ENCODE measurements at regions not wholly inside any gene's neighbourhood (a gene's known extent, or its start where the extent isn't known, plus 50 kb on each side); places are given as distances from the start of the nearest gene placed in this dataset.

GRCh38 chr10:100670828-100671479 is 74.4 kb upstream of the PAX2 start (continued):
- TF ChIP-seq LCORL (IDR thresholded peaks at IDR 0.05) (no peak), LCORL (CRISPR knock-in tag; IDR thresholded peaks at IDR 0.05) (no peak), MATR3 (CRISPR knock-in tag; IDR thresholded peaks at IDR 0.05) (no peak), BCL3 (CRISPR knock-in tag; IDR thresholded peaks at IDR 0.05) (no peak), ZNF382 (CRISPR knock-in tag; IDR thresholded peaks at IDR 0.05; ENCODE audit: borderline replicate concordance) (no peak), ZNF607 (CRISPR knock-in tag; IDR thresholded peaks at IDR 0.05; ENCODE audit: borderline replicate concordance) (no peak), ZNF33B (CRISPR knock-in tag; IDR thresholded peaks at IDR 0.05) (no peak), ZNF737 (CRISPR knock-in tag; IDR thresholded peaks at IDR 0.05; ENCODE audit: borderline replicate concordance) (no peak), HOMEZ (CRISPR knock-in tag; IDR thresholded peaks at IDR 0.05; ENCODE audit: low read depth) (no peak), ZNF629 (CRISPR knock-in tag; conservative IDR thresholded peaks at IDR 0.05) (peak; percentile 99), TAF1 (CRISPR knock-in tag; IDR thresholded peaks at IDR 0.05) (no peak), MLX (CRISPR knock-in tag; IDR thresholded peaks at IDR 0.05) (no peak), IRF2 (CRISPR knock-in tag; IDR thresholded peaks at IDR 0.05) (no peak), MAX (IDR thresholded peaks at IDR 0.05) (0 out of 2 replicates have a peak, but pooled peaks have one; percentile 25), MXI1 (IDR thresholded peaks at IDR 0.05; ENCODE audit: borderline replicate concordance, low read depth, low read length) (no peak), KDM6A (CRISPR knock-in tag; IDR thresholded peaks at IDR 0.05; ENCODE audit: low read depth) (no peak), ZNF7 (CRISPR knock-in tag; IDR thresholded peaks at IDR 0.05) (no peak), ZNF138 (CRISPR knock-in tag; IDR thresholded peaks at IDR 0.05; ENCODE audit: low read depth) (no peak), THAP9 (CRISPR knock-in tag; IDR thresholded peaks at IDR 0.05; ENCODE audit: borderline replicate concordance) (no peak), NRL (CRISPR knock-in tag; IDR thresholded peaks at IDR 0.05; ENCODE audit: borderline replicate concordance) (no peak), TEAD3 (CRISPR knock-in tag; optimal IDR thresholded peaks at IDR 0.05; ENCODE audit: borderline replicate concordance) (no peak), TBP (CRISPR knock-in tag; IDR thresholded peaks at IDR 0.05) (no peak)

All from HepG2 (cell line).